ENCODE measurements at regions not wholly inside any gene's neighbourhood (a gene's known extent, or its start where the extent isn't known, plus 50 kb on each side); places are given as distances from the start of the nearest gene placed in this dataset.

DNA sequence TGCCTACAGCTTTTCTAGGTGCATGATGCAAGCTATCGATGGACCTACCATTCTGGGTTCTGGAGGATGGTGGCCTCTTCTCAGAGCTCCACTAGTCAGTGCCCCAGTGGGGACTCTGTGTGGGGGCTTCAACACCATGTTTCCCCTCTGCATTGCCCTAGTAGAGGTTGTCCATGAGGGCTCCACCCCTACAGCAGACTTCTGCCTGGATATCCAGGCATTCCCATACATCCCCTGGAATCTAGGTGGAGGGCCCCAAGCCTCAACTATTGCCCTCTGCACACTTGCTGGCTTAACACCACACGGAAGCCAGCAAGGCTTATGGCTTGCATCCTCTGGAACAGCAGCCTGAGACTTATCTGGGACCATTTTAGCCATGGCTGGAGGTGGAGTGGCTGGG lies 1299.9 kb upstream of the MIR17HG start:
- TF ChIP-seq, protein P1, sequence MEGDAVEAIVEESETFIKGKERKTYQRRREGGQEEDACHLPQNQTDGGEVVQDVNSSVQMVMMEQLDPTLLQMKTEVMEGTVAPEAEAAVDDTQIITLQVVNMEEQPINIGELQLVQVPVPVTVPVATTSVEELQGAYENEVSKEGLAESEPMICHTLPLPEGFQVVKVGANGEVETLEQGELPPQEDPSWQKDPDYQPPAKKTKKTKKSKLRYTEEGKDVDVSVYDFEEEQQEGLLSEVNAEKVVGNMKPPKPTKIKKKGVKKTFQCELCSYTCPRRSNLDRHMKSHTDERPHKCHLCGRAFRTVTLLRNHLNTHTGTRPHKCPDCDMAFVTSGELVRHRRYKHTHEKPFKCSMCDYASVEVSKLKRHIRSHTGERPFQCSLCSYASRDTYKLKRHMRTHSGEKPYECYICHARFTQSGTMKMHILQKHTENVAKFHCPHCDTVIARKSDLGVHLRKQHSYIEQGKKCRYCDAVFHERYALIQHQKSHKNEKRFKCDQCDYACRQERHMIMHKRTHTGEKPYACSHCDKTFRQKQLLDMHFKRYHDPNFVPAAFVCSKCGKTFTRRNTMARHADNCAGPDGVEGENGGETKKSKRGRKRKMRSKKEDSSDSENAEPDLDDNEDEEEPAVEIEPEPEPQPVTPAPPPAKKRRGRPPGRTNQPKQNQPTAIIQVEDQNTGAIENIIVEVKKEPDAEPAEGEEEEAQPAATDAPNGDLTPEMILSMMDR (conservative IDR thresholded peaks at IDR 0.05; ENCODE audit: low read depth, low read length): no peak
- no peak for TF ChIP-seq EZH2 (IDR thresholded peaks at IDR 0.05; ENCODE audit: borderline replicate concordance, low read depth, low read length, poor library complexity, severe bottlenecking)

All from A673 (cell line).